ENCODE measurements at regions not wholly inside any gene's neighbourhood (a gene's known extent, or its start where the extent isn't known, plus 50 kb on each side); places are given as distances from the start of the nearest gene placed in this dataset.

- TF ChIP-seq POLR2A (IDR thresholded peaks at IDR 0.05; ENCODE audit: low read depth, low read length), result no peak
- TF ChIP-seq POLR2AphosphoS5 (IDR thresholded peaks at IDR 0.05; ENCODE audit: low read depth, low read length), result no peak
- TF ChIP-seq TAF1 (IDR thresholded peaks at IDR 0.05; ENCODE audit: borderline replicate concordance, low read depth, low read length), result no peak
Observed at GRCh38 chr5:7010591-7010990, 297.4 kb downstream of the TENT4A start.

All from GM12892 (cell line).